ENCODE measurements at regions not wholly inside any gene's neighbourhood (a gene's known extent, or its start where the extent isn't known, plus 50 kb on each side); places are given as distances from the start of the nearest gene placed in this dataset.

DNA sequence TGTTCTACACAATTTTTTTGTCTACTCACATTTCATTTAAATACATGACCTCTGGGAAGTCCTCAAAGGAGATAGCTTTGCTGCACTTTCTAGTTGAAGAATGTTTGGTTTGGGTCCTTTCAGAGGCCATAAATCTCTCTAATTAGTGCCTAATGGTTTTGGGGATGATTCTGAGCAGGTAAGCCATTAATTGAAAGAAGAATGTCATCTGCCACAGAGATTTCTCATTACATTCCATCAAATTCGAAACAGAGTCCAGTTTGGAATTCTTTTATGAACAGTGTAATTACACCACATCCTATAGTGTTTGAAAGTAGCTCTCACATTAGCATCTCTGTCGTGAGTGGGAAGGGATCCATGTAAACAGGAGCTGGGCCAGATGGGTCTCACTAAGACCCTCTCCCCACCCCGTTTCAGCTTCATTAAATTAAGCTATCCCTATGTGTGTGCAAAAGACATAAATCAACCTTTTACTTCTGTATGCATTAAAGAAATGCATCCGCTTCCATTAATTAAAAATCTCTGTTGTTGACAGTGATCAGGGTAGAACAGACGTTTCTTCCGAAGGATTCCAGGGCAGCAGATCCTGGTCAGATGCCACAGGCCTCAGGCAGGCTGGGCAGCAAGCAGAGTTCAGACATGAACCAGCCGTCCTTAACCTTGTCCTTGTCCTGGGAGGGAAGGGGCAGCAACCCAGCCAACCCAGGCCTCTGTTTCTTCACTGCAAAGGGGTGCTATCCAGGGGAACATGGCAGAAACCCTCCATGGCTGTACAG lies 99.8 kb upstream of the MAP1B start:
- TF ChIP-seq, protein P1, sequence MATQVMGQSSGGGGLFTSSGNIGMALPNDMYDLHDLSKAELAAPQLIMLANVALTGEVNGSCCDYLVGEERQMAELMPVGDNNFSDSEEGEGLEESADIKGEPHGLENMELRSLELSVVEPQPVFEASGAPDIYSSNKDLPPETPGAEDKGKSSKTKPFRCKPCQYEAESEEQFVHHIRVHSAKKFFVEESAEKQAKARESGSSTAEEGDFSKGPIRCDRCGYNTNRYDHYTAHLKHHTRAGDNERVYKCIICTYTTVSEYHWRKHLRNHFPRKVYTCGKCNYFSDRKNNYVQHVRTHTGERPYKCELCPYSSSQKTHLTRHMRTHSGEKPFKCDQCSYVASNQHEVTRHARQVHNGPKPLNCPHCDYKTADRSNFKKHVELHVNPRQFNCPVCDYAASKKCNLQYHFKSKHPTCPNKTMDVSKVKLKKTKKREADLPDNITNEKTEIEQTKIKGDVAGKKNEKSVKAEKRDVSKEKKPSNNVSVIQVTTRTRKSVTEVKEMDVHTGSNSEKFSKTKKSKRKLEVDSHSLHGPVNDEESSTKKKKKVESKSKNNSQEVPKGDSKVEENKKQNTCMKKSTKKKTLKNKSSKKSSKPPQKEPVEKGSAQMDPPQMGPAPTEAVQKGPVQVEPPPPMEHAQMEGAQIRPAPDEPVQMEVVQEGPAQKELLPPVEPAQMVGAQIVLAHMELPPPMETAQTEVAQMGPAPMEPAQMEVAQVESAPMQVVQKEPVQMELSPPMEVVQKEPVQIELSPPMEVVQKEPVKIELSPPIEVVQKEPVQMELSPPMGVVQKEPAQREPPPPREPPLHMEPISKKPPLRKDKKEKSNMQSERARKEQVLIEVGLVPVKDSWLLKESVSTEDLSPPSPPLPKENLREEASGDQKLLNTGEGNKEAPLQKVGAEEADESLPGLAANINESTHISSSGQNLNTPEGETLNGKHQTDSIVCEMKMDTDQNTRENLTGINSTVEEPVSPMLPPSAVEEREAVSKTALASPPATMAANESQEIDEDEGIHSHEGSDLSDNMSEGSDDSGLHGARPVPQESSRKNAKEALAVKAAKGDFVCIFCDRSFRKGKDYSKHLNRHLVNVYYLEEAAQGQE (IDR thresholded peaks at IDR 0.05; ENCODE audit: insufficient read depth in 1 of 2, low read depth in 2 of 2, low read length in 2 of 2) = no peak
- TF ChIP-seq TAF1 (IDR thresholded peaks at IDR 0.05; ENCODE audit: borderline replicate concordance, insufficient read depth, low read length) (no peak), FOXP2 (optimal IDR thresholded peaks at IDR 0.05; ENCODE audit: borderline replicate concordance, extremely low read depth, extremely low read length, insufficient read depth) (no peak), POLR2AphosphoS5 (IDR thresholded peaks at IDR 0.05; ENCODE audit: low read depth, low read length) (no peak), SIN3A (IDR thresholded peaks at IDR 0.05; ENCODE audit: borderline replicate concordance, insufficient read depth, low read length) (no peak)

DNA sequence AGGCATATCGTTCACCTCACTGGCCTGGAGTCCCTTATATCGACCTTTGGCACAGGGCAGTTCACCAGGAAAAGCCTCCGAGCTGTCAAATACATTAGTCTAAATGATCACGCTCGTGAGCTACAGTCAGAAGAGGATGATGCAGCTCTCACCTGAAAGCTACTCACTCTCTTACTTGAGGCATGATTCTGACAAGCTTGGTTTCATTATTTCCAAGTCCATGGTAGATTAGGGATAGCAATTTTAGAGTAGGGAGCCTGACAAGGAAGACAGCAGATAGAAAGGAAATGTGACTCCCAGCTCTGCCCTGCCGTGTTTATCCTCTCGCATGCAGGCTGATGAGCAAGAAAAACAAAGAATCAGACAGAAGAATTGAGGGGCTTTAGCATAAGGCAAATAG lies 98.0 kb upstream of the MAP1B start:
- no peak for TF ChIP-seq SIN3A (IDR thresholded peaks at IDR 0.05; ENCODE audit: borderline replicate concordance, insufficient read depth, low read length)
- TF ChIP-seq, protein P1 (IDR thresholded peaks at IDR 0.05; ENCODE audit: insufficient read depth in 1 of 2, low read depth in 2 of 2, low read length in 2 of 2) = no peak
- no peak for TF ChIP-seq FOXP2 (optimal IDR thresholded peaks at IDR 0.05; ENCODE audit: borderline replicate concordance, extremely low read depth, extremely low read length, insufficient read depth)
- TF ChIP-seq TAF1 (IDR thresholded peaks at IDR 0.05; ENCODE audit: borderline replicate concordance, insufficient read depth, low read length) = no peak
- TF ChIP-seq POLR2AphosphoS5 (IDR thresholded peaks at IDR 0.05; ENCODE audit: low read depth, low read length) = no peak

DNA sequence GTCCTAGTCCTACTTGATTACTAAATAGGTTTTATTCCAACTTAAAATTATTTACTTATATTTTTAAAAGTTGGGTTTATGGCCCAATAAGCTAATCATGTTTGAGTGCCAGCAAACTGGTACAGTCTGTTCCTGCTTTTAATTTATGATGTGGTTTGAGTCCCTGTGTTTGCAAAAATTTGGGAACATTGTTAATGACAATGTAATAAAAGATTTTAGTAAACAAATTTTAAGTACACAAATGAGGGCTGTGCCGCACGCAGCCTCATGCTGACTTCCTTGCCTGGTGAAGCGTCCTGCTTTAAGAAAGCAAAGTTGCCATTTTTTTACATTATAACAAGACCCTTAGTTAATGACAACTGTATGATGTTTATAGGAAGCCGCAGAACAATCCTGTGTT lies 96.8 kb upstream of the MAP1B start:
- TF ChIP-seq FOXP2 (optimal IDR thresholded peaks at IDR 0.05; ENCODE audit: borderline replicate concordance, extremely low read depth, extremely low read length, insufficient read depth) (no peak), TAF1 (IDR thresholded peaks at IDR 0.05; ENCODE audit: borderline replicate concordance, insufficient read depth, low read length) (no peak), POLR2AphosphoS5 (IDR thresholded peaks at IDR 0.05; ENCODE audit: low read depth, low read length) (no peak), SIN3A (IDR thresholded peaks at IDR 0.05; ENCODE audit: borderline replicate concordance, insufficient read depth, low read length) (no peak)
- TF ChIP-seq, protein P1 (IDR thresholded peaks at IDR 0.05; ENCODE audit: insufficient read depth in 1 of 2, low read depth in 2 of 2, low read length in 2 of 2) = no peak

DNA sequence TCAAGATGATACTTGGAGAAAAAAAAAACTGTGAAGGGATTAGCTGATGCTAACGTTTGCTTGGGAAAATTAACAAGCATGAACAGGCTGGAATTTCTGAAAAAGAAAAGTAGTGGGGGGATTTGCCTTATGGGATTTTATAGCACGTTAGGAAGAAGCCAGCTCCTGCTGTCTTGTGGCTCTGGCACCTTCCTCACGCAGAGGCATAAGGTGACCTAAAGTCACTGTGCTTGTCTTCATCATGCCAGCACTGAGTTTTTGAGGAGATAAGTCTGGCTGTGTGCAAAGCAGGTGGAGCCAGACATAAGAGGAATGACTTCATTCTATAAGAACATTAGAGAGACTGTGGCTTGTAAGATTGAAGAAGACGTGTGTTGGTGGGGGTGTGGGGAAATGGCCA lies 94.4 kb upstream of the MAP1B start:
- TF ChIP-seq SIN3A (IDR thresholded peaks at IDR 0.05; ENCODE audit: borderline replicate concordance, insufficient read depth, low read length) = no peak
- TF ChIP-seq FOXP2 (optimal IDR thresholded peaks at IDR 0.05; ENCODE audit: borderline replicate concordance, extremely low read depth, extremely low read length, insufficient read depth) = no peak
- no peak for TF ChIP-seq POLR2AphosphoS5 (IDR thresholded peaks at IDR 0.05; ENCODE audit: low read depth, low read length)
- no peak for TF ChIP-seq TAF1 (IDR thresholded peaks at IDR 0.05; ENCODE audit: borderline replicate concordance, insufficient read depth, low read length)
- TF ChIP-seq, protein P1 (IDR thresholded peaks at IDR 0.05; ENCODE audit: insufficient read depth in 1 of 2, low read depth in 2 of 2, low read length in 2 of 2) = no peak

Data from PFSK-1 (cell line).